Activated CD8-positive, alpha-beta T cell treated with anti-CD3 and anti-CD28 coated beads, Interleukin-2, amount 10 ng/mL, durations not matched to agents 7 days and 5 days (primary cell): ENCODE measurements at regions not wholly inside any gene's neighbourhood (a gene's known extent, or its start where the extent isn't known, plus 50 kb on each side); places are given as distances from the start of the nearest gene placed in this dataset.
"Not testable (repeated sequence)": the region's sequence is repeated elsewhere in the genome, so short reads cannot be mapped to it uniquely, and the experiment has no call there.

Source experiments
- ATAC-seq: fragments of 150-1000 bp; cut with Tn5 transposase; one replicate; pipeline ENCODE4 v1.10.0; 2021; ENCODE audit warnings: moderate library complexity
- CTCF ChIA-PET: fragments of 350-600 bp; sonication (Branson Sonifier 250); formaldehyde crosslinking; loops from one replicate; lab custom pipeline; 2021; ENCODE audit warnings: antibody characterized with exemption; lab: Charles Lee
- POLR2A ChIA-PET: fragments of 350-600 bp; sonication (Branson Sonifier 250); formaldehyde crosslinking; loops from one replicate; lab custom pipeline; 2021; ENCODE audit warnings: antibody characterized with exemption; lab: Charles Lee
- DNase-seq: peaks from one replicate; pipeline ENCODE4 v3.0.0-alpha.2; 2020
- H3K27ac Mint-ChIP-seq: one replicate; pipeline ENCODE4 v1.8.0; 2021; ENCODE audit warnings: mild to moderate bottlenecking, mixed read lengths
- H3K27me3 Mint-ChIP-seq: one replicate; pipeline ENCODE4 v1.8.0; 2021; ENCODE audit warnings: low read depth, mixed read lengths
- H3K36me3 Mint-ChIP-seq: one replicate; pipeline ENCODE4 v1.8.0; 2021; ENCODE audit warnings: low read depth, mixed read lengths
- H3K4me1 Mint-ChIP-seq: one replicate; pipeline ENCODE4 v1.8.0; 2021; ENCODE audit warnings: low read depth, mixed read lengths
- H3K4me3 Mint-ChIP-seq: one replicate; pipeline ENCODE4 v1.8.0; 2021; ENCODE audit warnings: mild to moderate bottlenecking, mixed read lengths
- H3K9me3 Mint-ChIP-seq: one replicate; pipeline ENCODE4 v1.8.0; 2022; ENCODE audit warnings: mixed read lengths; ENCODE audit not compliant: insufficient read depth

DNA sequence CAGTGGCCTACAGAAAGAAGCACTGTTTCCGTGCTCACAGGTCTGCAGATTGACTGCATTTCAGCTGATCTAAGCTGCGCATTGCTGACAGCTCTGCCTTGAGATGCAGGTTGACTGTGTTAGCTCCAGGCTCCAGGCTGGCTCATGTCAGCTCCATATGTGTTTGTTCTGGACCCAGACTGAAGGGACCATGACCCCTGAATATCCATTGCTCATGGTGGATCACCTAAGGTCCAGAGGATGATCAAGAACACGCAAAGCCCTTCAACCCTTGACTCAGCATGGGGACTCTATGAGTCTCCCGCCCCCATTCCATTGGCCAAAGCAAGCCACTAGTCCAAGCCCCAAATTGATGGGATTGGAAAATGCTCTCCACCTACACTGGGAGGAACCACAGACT lies 239.3 kb upstream of the C16orf82 start:
- ATAC-seq = no peak
- Mint-ChIP-seq H3K9me3 (no peaks in the 10 kb centered on the region), H3K4me3 (no peak overlapping the region), H3K27me3 (peaks cover 8% of the 10 kb centered on the region), H3K27ac (no peak overlapping the region), H3K36me3 (no peaks in the 10 kb centered on the region), H3K4me1 (no peaks in the 10 kb centered on the region)
- ChIA-PET CTCF (no interaction called here), POLR2A (no interaction called here)
- DNase-seq = peak; percentile 9

DNA sequence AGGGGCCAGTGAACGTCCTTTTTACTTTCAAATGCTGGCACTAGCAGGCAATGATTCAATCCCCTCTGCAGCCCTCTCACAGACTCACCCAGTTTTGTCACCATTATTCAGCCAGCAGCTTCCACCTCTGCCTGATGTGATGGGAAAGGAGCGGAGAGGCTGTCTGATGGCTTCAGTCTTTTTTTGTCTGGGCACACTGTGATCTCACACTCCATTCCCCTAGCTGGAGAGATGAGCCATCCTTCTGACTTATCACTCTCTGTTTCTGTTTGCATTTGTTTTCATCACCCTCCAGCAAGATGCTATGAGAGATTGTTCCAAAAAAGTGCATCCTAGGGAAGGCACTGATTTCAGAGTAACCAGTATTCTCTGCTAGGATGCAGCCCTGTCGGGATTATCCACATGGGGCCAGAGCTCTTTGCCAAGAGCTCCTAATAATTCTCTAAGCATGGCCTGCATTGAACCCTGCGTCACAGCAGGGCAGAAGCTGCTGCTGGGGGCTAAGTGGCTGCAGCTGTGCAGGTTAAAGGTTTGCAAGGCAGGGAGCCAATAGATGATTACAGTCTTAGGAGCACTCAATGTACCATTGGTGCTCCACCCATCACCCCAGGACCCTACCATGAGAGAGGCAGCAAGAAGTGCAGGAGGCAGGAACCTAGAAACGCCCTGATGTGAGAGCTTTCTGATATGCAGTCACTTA lies 236.1 kb upstream of the C16orf82 start:
- no peak overlapping the region for H3K27ac Mint-ChIP-seq
- ATAC-seq = no peak
- CTCF ChIA-PET = no interaction called here
- no peaks in the 10 kb centered on the region for H3K36me3 Mint-ChIP-seq
- no peaks in the 10 kb centered on the region for H3K4me1 Mint-ChIP-seq
- no peak for DNase-seq
- peaks cover 12% of the 10 kb centered on the region for H3K27me3 Mint-ChIP-seq
- POLR2A ChIA-PET = no interaction called here
- H3K4me3 Mint-ChIP-seq = no peak overlapping the region
- H3K9me3 Mint-ChIP-seq = no peaks in the 10 kb centered on the region

DNA sequence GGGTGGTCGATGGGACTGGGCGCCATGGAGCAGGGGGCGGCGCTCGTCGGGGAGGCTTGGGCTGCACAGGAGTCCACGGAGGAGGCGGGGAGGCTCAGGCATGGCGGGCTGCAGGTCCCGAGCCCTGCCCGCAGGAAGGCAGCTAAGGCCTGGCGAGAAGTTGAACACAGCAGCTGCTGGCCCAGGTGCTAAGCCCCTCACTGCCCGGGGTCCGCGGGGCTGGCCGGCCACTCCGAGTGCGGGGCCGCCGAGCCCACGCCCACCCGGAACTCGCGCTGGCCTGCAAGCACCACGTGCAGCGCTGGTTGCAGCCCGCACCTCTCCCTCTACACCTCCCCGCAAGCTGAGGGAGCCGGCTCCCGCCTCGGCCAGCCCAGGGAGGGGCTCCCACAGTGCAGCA lies 230.6 kb upstream of the C16orf82 start:
- H3K9me3 Mint-ChIP-seq, H3K27ac Mint-ChIP-seq, H3K27me3 Mint-ChIP-seq, DNase-seq, H3K36me3 Mint-ChIP-seq, H3K4me1 Mint-ChIP-seq, CTCF ChIA-PET, POLR2A ChIA-PET, H3K4me3 Mint-ChIP-seq, ATAC-seq: not testable (repeated sequence)

DNA sequence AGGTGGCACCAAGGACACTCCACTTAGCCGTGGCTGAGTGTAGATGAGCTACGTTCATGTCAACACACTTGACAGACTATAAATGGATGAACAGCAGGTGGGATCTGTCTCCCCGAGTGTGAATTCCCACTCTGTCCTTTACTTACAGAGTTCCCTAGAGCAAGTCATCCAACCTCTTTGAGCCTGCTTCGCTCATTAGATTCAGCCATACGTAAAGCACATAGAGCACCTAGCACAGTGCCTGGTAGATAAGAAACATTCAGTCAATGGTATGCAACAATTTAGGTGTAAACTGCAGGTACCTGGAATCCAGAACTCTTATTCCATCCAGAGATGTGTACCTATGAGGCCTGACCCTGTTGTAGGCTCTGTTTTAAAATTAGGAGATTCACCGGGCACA lies 227.8 kb upstream of the C16orf82 start:
- CTCF ChIA-PET = no interaction called here
- Mint-ChIP-seq H3K4me1 (no peaks in the 10 kb centered on the region), H3K27ac (no peak overlapping the region), H3K27me3 (peaks cover 2% of the 10 kb centered on the region), H3K36me3 (no peaks in the 10 kb centered on the region), H3K9me3 (no peaks in the 10 kb centered on the region), H3K4me3 (no peak overlapping the region)
- ATAC-seq = no peak
- DNase-seq = no peak
- POLR2A ChIA-PET = no interaction called here

DNA sequence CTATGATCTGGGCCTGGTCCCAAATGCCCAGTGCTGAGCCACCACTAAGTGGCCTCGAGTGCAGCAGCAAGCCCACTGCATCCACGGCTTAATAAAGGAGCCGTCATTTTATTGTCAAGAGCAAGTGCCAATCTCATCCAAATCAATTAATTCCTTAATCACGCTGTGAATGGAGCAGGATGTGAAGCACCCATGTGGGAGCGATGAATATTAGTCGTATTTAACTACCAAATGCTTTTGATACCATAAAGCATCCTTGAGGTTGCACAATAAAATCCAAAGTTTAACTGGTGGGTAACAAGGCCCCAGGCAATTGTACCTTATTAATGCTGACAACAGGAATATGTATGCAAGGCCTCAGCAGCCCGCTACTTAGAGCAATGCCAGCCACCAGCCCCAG lies 226.0 kb upstream of the C16orf82 start:
- CTCF ChIA-PET = no interaction called here
- no peaks in the 10 kb centered on the region for H3K36me3 Mint-ChIP-seq
- peaks cover 2% of the 10 kb centered on the region for H3K27me3 Mint-ChIP-seq
- ATAC-seq = no peak
- DNase-seq = no peak
- H3K9me3 Mint-ChIP-seq = no peaks in the 10 kb centered on the region
- no peaks in the 10 kb centered on the region for H3K4me1 Mint-ChIP-seq
- no peak overlapping the region for H3K4me3 Mint-ChIP-seq
- H3K27ac Mint-ChIP-seq = no peak overlapping the region
- POLR2A ChIA-PET = no interaction called here

DNA sequence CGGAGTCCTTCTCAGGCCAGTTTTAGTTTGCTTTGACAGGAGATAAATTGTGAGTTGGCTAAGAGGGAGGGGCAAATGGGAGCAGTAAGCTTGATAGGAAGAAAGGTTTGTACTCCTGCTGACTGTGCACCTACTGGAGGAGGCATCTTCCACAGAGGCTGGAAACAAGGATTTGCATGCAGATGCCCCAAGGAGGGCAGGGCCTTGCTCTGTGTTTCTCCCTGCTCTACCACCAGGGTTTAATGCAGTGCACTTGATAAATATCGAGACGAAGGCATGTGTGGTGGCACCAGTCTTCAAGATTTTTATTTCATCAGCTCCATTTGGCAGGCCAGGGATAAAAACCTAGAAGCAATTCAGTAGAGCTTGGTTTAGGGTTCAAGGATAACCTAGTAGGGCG lies 210.5 kb upstream of the C16orf82 start:
- Mint-ChIP-seq H3K4me3 (no peak overlapping the region), H3K36me3 (no peaks in the 10 kb centered on the region), H3K4me1 (no peaks in the 10 kb centered on the region), H3K27me3 (no peaks in the 10 kb centered on the region), H3K9me3 (peaks cover 7% of the 10 kb centered on the region), H3K27ac (no peak overlapping the region)
- no peak for DNase-seq
- POLR2A ChIA-PET = no interaction called here
- CTCF ChIA-PET = no interaction called here
- ATAC-seq = no peak

DNA sequence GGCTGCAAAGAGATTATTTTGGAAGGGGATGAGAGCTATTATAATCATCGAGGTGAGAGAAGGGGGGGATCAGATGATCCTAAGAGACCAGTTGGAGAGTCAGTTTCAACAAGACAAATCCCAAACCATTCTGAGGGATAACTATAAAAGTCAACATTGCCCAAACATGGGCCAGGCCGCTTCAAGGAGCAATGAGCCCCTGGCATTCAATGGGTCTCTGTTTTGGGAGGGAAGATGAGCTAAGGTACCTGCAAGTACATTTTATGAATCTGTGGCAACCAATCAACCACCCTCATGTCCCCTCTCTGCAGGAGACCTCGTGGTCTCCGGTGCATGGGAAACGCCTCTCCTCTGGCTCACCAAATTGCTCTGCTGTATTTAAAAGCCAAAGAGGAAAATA lies 209.9 kb upstream of the C16orf82 start:
- Mint-ChIP-seq H3K9me3 (peaks cover 12% of the 10 kb centered on the region), H3K27ac (no peak overlapping the region)
- CTCF ChIA-PET = no interaction called here

DNA sequence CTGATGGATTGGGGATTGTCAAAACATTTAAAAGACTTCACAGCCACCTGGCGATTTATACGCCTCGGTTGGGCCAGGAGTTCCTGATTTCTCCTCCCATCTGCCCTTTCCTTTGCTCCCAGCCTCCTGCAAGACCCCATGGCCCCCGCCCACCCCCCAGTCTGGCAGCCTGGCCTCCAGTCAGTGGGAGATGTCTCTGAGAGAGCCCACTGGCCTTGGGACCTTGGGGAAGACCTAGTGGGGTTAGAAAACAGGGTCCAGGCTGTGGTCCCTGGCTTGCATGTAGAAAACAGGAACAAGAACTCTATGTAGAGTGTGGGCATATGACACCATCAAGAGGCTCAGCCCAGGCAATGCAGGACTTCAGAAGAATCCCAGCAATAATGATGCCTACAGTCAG lies 209.4 kb upstream of the C16orf82 start:
- DNase-seq (no peak), ATAC-seq (no peak)
- CTCF ChIA-PET = no interaction called here
- H3K27me3 Mint-ChIP-seq = no peaks in the 10 kb centered on the region
- no peaks in the 10 kb centered on the region for H3K4me1 Mint-ChIP-seq
- POLR2A ChIA-PET = no interaction called here
- H3K36me3 Mint-ChIP-seq = no peaks in the 10 kb centered on the region
- H3K9me3 Mint-ChIP-seq = peaks cover 12% of the 10 kb centered on the region
- no peak overlapping the region for H3K4me3 Mint-ChIP-seq
- no peak overlapping the region for H3K27ac Mint-ChIP-seq

More for the DNA sequence above, 209.9 kb upstream of the C16orf82 start:
- Mint-ChIP-seq H3K4me1 (no peaks in the 10 kb centered on the region), H3K27me3 (no peaks in the 10 kb centered on the region), H3K4me3 (no peak overlapping the region), H3K36me3 (no peaks in the 10 kb centered on the region)
- ATAC-seq (no peak), DNase-seq (no peak)
- POLR2A ChIA-PET = no interaction called here

DNA sequence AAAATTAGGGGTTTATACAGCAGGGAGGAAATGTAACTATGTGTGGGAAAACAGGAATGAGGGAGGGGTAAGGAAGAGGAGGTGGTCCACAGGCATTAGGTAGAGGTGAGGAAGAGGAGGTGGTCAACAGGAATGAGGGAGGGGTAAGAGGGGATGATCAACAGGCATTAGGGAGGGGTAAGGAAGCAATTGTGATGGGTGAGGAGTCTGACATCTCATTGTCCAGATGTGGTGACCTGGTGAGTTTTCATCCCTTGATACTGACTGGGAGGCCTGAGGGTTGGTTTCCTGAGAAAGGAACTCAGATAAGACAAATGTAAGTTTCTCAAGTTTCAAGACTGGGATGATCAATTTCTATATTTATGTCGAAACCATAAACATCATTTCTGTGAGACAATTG lies 206.2 kb upstream of the C16orf82 start:
- POLR2A ChIA-PET = no interaction called here
- no peaks in the 10 kb centered on the region for H3K36me3 Mint-ChIP-seq
- peaks cover 12% of the 10 kb centered on the region for H3K9me3 Mint-ChIP-seq
- H3K4me1 Mint-ChIP-seq = no peaks in the 10 kb centered on the region
- DNase-seq = no peak
- H3K27me3 Mint-ChIP-seq = no peaks in the 10 kb centered on the region
- CTCF ChIA-PET = no interaction called here
- no peak overlapping the region for H3K27ac Mint-ChIP-seq
- no peak for ATAC-seq
- no peak overlapping the region for H3K4me3 Mint-ChIP-seq

DNA sequence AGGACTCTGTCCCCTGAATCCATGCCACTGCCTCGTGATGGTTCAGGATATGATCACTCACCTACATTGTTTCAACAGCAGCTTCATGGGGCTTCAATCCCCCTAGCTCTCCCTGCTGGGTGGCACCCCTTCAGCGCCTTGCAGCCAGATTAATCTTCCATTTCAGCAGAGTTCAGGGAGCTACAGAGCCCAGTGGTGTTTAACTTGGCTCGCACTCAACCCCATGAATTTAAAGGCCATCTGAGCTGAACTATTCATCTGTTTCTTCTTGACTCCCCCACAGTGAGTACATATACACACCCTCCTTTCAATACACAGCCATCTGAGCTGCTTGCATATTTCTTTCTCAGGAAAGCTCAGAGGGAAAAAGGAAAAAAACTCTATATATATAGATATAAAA lies 202.8 kb upstream of the C16orf82 start:
- no peak overlapping the region for H3K27ac Mint-ChIP-seq
- H3K4me3 Mint-ChIP-seq = no peak overlapping the region
- ATAC-seq (no peak), DNase-seq (no peak)
- ChIA-PET POLR2A (interaction anchor here (1.1 kb wide), 1 partner anchor 14 kb away, joined by 3 read pairs; no protein-coding TSS in a partner anchor), CTCF (no interaction called here)
- H3K36me3 Mint-ChIP-seq = no peaks in the 10 kb centered on the region
- no peaks in the 10 kb centered on the region for H3K27me3 Mint-ChIP-seq
- H3K4me1 Mint-ChIP-seq = no peaks in the 10 kb centered on the region
- peaks cover 12% of the 10 kb centered on the region for H3K9me3 Mint-ChIP-seq

DNA sequence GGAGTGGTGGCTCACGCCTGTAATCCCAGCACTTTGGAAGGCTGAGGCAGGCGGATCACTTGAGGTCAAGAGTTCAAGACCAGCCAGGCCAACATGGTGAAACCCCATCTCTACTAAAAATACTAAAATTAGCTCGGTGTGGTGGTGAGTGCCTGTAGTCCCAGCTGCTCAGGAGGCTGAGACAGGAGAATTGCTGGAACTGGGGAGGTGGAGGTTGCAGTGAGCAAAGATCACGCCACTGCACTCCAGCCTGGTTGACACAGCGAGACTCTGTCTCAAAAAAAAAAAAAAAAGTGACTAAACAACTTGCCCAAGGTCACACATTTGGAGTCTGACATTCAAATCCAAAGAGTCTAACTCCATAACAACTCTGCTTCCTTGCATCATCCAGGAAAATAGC lies 192.4 kb upstream of the C16orf82 start:
- H3K36me3 Mint-ChIP-seq, H3K4me1 Mint-ChIP-seq, H3K9me3 Mint-ChIP-seq, H3K27ac Mint-ChIP-seq, H3K27me3 Mint-ChIP-seq, ATAC-seq, POLR2A ChIA-PET, H3K4me3 Mint-ChIP-seq, DNase-seq: not testable (repeated sequence)
- CTCF ChIA-PET = interaction anchor here (0.8 kb wide), 1 partner anchor 272 kb away, joined by 3 read pairs; no protein-coding TSS in a partner anchor

DNA sequence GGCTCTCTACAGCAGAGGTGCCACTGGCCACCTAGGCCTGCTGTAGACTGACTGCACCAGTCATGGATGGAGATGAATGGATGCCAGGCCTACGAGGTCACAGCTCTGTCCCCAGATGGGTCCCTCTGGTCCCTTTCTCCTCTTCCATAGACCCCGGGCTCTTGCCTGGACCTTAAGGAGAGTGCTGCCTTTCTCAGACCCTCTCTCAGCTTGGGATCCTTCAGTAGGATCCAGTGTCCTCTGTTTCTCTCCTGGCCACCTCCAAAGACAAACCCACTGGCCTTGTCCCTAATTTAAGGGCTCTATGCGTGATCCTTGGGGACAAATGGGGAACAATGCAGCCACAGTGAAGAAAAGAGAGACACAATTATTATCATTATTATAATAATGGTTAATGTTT lies 189.3 kb upstream of the C16orf82 start:
- DNase-seq = no peak
- H3K4me3 Mint-ChIP-seq = no peak overlapping the region
- H3K36me3 Mint-ChIP-seq = no peaks in the 10 kb centered on the region
- H3K4me1 Mint-ChIP-seq = no peaks in the 10 kb centered on the region
- H3K9me3 Mint-ChIP-seq = no peaks in the 10 kb centered on the region
- no peak overlapping the region for H3K27ac Mint-ChIP-seq
- CTCF ChIA-PET = no interaction called here
- no peak for ATAC-seq
- POLR2A ChIA-PET = no interaction called here
- H3K27me3 Mint-ChIP-seq = peaks cover 6% of the 10 kb centered on the region

DNA sequence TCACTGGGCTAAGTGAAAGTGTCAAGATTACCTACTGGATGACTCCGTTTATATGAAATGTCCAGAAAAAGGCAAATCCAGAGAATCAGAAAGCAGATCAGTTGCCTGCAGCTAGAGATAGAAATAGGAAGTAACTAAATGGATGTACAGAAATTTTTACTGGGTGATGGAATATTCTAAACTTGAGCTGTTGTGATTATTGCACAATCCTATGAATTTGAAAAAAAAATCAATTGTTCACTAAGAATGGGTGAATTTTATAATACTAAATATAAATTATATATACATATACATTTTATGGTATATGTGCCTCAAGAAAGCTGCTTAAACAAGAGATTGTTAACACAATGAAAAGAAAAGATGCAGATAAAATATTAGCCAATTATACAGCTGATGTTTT lies 181.1 kb upstream of the C16orf82 start:
- POLR2A ChIA-PET = no interaction called here
- no peak for ATAC-seq

More for the DNA sequence above, 181.1 kb upstream of the C16orf82 start:
- Mint-ChIP-seq H3K9me3 (no peaks in the 10 kb centered on the region), H3K4me1 (no peaks in the 10 kb centered on the region), H3K4me3 (no peak overlapping the region), H3K27me3 (peaks cover 13% of the 10 kb centered on the region), H3K36me3 (no peaks in the 10 kb centered on the region), H3K27ac (no peak overlapping the region)
- CTCF ChIA-PET = no interaction called here
- no peak for DNase-seq
